Glutamatergic neuron (in vitro differentiated cells): ENCODE measurements at regions not wholly inside any gene's neighbourhood (a gene's known extent, or its start where the extent isn't known, plus 50 kb on each side); places are given as distances from the start of the nearest gene placed in this dataset.

Source experiments
- DNase-seq: peaks from one replicate; pipeline ENCODE4 v3.0.0; 2022
- H3K27ac Mint-ChIP-seq: one replicate; pipeline ENCODE4 v1.8.0; 2020; ENCODE audit warnings: mild to moderate bottlenecking, mixed read lengths, inconsistent platforms; ENCODE audit not compliant: unreplicated experiment
- H3K27me3 Mint-ChIP-seq: one replicate; pipeline ENCODE4 v1.8.0; 2020; ENCODE audit warnings: mild to moderate bottlenecking, moderate library complexity, mixed read lengths, inconsistent platforms; ENCODE audit not compliant: unreplicated experiment
- H3K36me3 Mint-ChIP-seq: one replicate; pipeline ENCODE4 v1.8.0; 2020; ENCODE audit warnings: mild to moderate bottlenecking, mixed read lengths, inconsistent platforms; ENCODE audit not compliant: unreplicated experiment
- H3K4me1 Mint-ChIP-seq: one replicate; pipeline ENCODE4 v1.8.0; 2020; ENCODE audit warnings: mild to moderate bottlenecking, low read depth, mixed read lengths, inconsistent platforms; ENCODE audit not compliant: unreplicated experiment
- H3K4me3 Mint-ChIP-seq: one replicate; pipeline ENCODE4 v1.8.0; 2020; ENCODE audit warnings: mild to moderate bottlenecking, mixed read lengths, inconsistent platforms; ENCODE audit not compliant: unreplicated experiment
- H3K9me3 Mint-ChIP-seq: one replicate; pipeline ENCODE4 v1.8.0; 2020; ENCODE audit warnings: mild to moderate bottlenecking, moderate library complexity, mixed read lengths, inconsistent platforms; ENCODE audit not compliant: unreplicated experiment
- TF ChIP-seq, protein P1 (sequence below): fragments of 200-600 bp; sonication (generic); IDR thresholded peaks from one replicate; pipeline ENCODE4 v1.5.0; 2021; ENCODE audit not compliant: partially characterized antibody, unreplicated experiment

DNA sequence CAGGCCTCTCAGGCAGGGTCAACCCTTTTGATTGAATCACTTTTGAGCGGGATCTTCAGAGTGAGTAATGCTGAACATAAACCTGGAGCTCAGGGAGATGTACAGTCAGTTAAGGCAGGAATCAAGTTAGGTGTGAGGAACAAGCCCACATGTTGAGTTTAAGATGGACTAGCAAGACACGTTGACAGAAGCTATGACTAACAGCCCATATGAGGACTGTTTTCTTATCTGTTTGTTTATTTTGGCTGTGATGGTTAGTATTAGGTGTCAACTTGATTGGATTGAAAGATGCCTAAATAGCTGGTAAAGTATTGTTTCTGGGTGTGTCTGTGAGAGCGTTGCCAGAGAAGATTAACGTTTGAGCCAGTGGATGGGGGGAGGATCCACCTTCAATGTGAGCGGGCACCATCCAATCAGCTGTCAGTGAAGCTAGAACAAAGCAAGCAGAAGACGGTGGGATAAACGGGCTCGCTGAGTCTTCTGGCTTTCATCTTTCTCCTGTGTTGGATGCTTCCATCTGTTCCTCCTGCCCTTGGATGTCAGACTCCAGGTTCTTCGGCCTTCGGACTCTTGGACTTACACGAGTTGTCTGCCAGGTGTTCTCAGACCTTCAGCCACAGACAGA is 232.3 kb upstream of the STAC start:
- Mint-ChIP-seq H3K4me3 (no peak overlapping the region), H3K36me3 (no peaks in the 10 kb centered on the region), H3K27ac (no peak overlapping the region), H3K9me3 (no peaks in the 10 kb centered on the region), H3K27me3 (no peaks in the 10 kb centered on the region), H3K4me1 (peaks cover 5% of the 10 kb centered on the region)
- DNase-seq: no peak
- TF ChIP-seq, protein P1, sequence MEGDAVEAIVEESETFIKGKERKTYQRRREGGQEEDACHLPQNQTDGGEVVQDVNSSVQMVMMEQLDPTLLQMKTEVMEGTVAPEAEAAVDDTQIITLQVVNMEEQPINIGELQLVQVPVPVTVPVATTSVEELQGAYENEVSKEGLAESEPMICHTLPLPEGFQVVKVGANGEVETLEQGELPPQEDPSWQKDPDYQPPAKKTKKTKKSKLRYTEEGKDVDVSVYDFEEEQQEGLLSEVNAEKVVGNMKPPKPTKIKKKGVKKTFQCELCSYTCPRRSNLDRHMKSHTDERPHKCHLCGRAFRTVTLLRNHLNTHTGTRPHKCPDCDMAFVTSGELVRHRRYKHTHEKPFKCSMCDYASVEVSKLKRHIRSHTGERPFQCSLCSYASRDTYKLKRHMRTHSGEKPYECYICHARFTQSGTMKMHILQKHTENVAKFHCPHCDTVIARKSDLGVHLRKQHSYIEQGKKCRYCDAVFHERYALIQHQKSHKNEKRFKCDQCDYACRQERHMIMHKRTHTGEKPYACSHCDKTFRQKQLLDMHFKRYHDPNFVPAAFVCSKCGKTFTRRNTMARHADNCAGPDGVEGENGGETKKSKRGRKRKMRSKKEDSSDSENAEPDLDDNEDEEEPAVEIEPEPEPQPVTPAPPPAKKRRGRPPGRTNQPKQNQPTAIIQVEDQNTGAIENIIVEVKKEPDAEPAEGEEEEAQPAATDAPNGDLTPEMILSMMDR: no peak

DNA sequence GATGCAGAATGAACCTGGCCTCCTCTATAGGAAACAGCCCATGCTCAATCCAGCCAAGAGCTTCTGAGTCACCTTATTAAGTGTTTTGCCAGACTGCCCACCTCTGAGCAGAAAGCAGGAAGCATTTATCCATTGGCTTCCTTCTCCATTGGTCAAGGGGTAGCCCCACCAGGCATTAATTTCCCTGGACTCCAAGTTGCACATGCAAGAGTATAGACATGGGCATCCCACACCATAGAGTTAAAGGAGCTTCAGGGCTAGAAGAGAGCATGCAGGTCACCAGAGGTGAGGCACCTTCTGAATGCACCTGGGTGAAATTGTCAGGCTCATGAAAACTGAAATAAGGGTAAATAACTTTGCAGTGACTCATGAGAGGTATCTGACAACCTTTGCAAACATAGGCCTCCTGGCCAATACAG is 230.8 kb upstream of the STAC start:
- no peak for DNase-seq
- TF ChIP-seq, protein P1: no peak
- Mint-ChIP-seq H3K27me3 (no peaks in the 10 kb centered on the region), H3K9me3 (no peaks in the 10 kb centered on the region), H3K36me3 (no peaks in the 10 kb centered on the region), H3K4me1 (peaks cover 5% of the 10 kb centered on the region), H3K4me3 (no peak overlapping the region), H3K27ac (no peak overlapping the region)

DNA sequence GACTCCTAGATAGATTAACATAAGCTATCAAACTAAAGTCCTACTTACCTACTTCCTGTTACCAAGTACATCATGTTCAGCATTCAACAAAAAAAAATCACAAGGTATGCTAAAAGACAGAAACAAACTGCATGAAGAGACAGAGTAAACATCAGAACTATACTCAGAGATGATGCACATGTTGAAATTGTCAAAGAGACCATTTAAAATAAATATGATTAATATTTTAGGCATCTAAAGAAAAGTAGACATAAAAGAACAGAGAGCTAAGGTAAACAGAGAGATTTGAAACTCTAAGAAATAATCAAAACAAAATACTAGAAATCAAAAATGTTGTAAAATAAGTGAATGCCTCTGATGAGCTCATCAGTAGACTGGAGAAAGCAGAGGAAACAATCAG is 224.8 kb upstream of the STAC start:
- H3K4me3 Mint-ChIP-seq: no peak overlapping the region
- no peaks in the 10 kb centered on the region for H3K27me3 Mint-ChIP-seq
- no peaks in the 10 kb centered on the region for H3K4me1 Mint-ChIP-seq
- no peak overlapping the region for H3K27ac Mint-ChIP-seq
- DNase-seq: no peak
- no peaks in the 10 kb centered on the region for H3K9me3 Mint-ChIP-seq
- no peaks in the 10 kb centered on the region for H3K36me3 Mint-ChIP-seq
- TF ChIP-seq, protein P1: no peak

DNA sequence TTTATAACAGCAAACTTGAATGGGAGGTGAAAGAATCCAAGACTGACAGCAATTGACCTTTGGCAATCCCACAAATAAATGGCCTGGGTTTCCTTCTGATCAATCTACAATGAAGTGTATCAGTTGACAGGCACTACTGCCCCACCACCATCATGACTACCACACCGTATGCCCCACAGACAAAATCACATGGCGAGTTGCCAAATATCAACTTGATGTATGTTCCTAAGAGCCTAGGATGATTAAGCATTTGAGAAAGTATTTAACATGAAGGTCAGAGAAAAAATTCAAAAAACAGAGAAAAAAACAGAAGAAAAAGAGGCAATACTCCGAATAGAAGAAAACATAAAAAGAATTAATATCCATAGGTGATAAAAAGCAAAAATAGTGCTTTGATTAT is 215.9 kb upstream of the STAC start:
- no peaks in the 10 kb centered on the region for H3K9me3 Mint-ChIP-seq
- TF ChIP-seq, protein P1: no peak
- no peaks in the 10 kb centered on the region for H3K36me3 Mint-ChIP-seq
- H3K27ac Mint-ChIP-seq: no peak overlapping the region
- no peak overlapping the region for H3K4me3 Mint-ChIP-seq
- no peaks in the 10 kb centered on the region for H3K4me1 Mint-ChIP-seq
- H3K27me3 Mint-ChIP-seq: no peaks in the 10 kb centered on the region
- DNase-seq: no peak

DNA sequence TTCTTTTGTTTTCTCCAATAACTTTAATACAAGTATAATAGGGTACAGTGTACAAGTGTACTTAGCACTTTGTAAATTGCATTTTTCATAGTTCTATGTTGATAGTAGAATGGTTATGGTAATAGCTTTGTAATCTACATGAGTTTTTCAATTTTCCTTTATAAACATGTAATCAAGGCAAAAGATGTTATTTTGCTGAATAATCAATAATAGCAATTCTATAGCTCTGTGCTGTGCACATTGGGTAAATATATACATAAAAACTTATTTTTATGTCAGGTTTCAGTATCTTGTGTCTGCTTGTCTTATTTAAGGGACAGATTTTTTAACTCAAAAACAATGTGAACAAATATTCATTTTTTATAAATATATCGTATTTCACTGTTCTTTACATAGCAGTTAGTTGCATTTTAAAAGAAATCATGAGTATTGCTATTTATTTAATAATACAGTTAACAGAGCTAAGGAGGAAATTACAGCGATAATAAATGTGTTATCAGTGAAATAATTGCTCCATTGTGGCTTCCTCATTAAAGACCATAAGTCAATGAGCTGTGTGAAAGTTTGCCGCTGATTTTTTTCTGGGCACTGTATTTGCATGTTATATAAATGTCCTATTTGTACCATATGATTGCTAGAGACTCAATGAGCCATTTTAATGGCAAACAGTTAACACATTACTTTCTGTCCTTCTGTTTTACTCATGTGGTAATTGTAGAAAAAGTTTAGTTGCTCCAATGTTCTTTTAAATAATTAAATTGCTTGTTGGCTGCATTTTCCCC is 214.6 kb upstream of the STAC start:
- H3K4me3 Mint-ChIP-seq: no peak overlapping the region
- no peak overlapping the region for H3K27ac Mint-ChIP-seq

More for the DNA sequence above, 214.6 kb upstream of the STAC start:
- DNase-seq: no peak
- H3K4me1 Mint-ChIP-seq: no peaks in the 10 kb centered on the region
- TF ChIP-seq, protein P1: no peak
- no peaks in the 10 kb centered on the region for H3K27me3 Mint-ChIP-seq
- H3K9me3 Mint-ChIP-seq: no peaks in the 10 kb centered on the region
- H3K36me3 Mint-ChIP-seq: no peaks in the 10 kb centered on the region
